Astrocyte (in vitro differentiated cells and primary cell): ENCODE measurements at regions not wholly inside any gene's neighbourhood (a gene's known extent, or its start where the extent isn't known, plus 50 kb on each side); places are given as distances from the start of the nearest gene placed in this dataset.

Source experiments
- DNase-seq: peaks from one replicate; pipeline ENCODE4 v3.0.0-alpha.2; 2010; ENCODE audit warnings: low read depth
- FAIRE-seq: peaks from 2 replicates; lab custom pipeline; 2011; peaks lifted over from hg19 to GRCh38; lab: Jason Lieb, UNC
- H2AFZ ChIP-seq: 2 replicates; pipeline ENCODE4 v1.6.0; 2012; ENCODE audit warnings: low read depth, low read length, inconsistent platforms
- H3K27ac ChIP-seq: 2 replicates; pipeline ENCODE4 v1.5.1; 2011; ENCODE audit warnings: low read depth, low read length, inconsistent platforms
- H3K27me3 ChIP-seq: 2 replicates; pipeline ENCODE4 v1.6.0; 2011; ENCODE audit warnings: low read length, inconsistent platforms; ENCODE audit not compliant: insufficient read depth
- H3K36me3 ChIP-seq: 2 replicates; pipeline ENCODE4 v1.5.1; 2011; ENCODE audit warnings: low read length, inconsistent platforms; ENCODE audit not compliant: insufficient read depth
- H3K4me1 ChIP-seq: 2 replicates; pipeline ENCODE4 v1.5.1; 2011; ENCODE audit warnings: low read length, inconsistent platforms; ENCODE audit not compliant: insufficient read depth
- H3K4me2 ChIP-seq: 2 replicates; pipeline ENCODE4 v1.6.0; 2012; ENCODE audit warnings: low read length, inconsistent platforms
- H3K4me3 ChIP-seq: 2 replicates; pipeline ENCODE4 v1.5.1; 2011; ENCODE audit warnings: low read depth, mild to moderate bottlenecking, low read length, inconsistent platforms; ENCODE audit not compliant: insufficient read depth
- H3K79me2 ChIP-seq: 2 replicates; pipeline ENCODE4 v1.6.0; 2012; ENCODE audit warnings: mild to moderate bottlenecking, low read length, inconsistent platforms; ENCODE audit not compliant: insufficient read depth
- H3K9ac ChIP-seq: 2 replicates; pipeline ENCODE4 v1.6.0; 2012; ENCODE audit warnings: mild to moderate bottlenecking, low read length, inconsistent platforms
- H3K9me3 ChIP-seq: 2 replicates; pipeline ENCODE4 v1.5.1; 2012; ENCODE audit warnings: low read depth, mild to moderate bottlenecking, low read length, inconsistent platforms; ENCODE audit not compliant: insufficient read depth
- H4K20me1 ChIP-seq: 2 replicates; pipeline ENCODE4 v1.6.0; 2012; ENCODE audit warnings: low read length, inconsistent platforms; ENCODE audit not compliant: insufficient read depth
- H3K27ac Mint-ChIP-seq: one replicate; pipeline ENCODE4 v1.8.0; 2021; ENCODE audit warnings: mild to moderate bottlenecking, mixed read lengths; ENCODE audit not compliant: unreplicated experiment
- H3K27me3 Mint-ChIP-seq: one replicate; pipeline ENCODE4 v1.8.0; 2021; ENCODE audit warnings: low read depth, mixed read lengths; ENCODE audit not compliant: unreplicated experiment
- H3K36me3 Mint-ChIP-seq: one replicate; pipeline ENCODE4 v1.8.0; 2021; ENCODE audit warnings: low read depth, mixed read lengths; ENCODE audit not compliant: unreplicated experiment
- H3K4me1 Mint-ChIP-seq: one replicate; pipeline ENCODE4 v1.8.0; 2021; ENCODE audit warnings: low read depth, mixed read lengths; ENCODE audit not compliant: unreplicated experiment
- H3K4me3 Mint-ChIP-seq: one replicate; pipeline ENCODE4 v1.8.0; 2021; ENCODE audit warnings: mild to moderate bottlenecking, moderate library complexity, mixed read lengths; ENCODE audit not compliant: unreplicated experiment
- H3K9me3 Mint-ChIP-seq: one replicate; pipeline ENCODE4 v1.8.0; 2021; ENCODE audit warnings: mild to moderate bottlenecking, mixed read lengths; ENCODE audit not compliant: unreplicated experiment
- CTCF ChIP-seq: IDR thresholded peaks from 2 replicates; pipeline ENCODE4 v1.5.1; 2011; ENCODE audit warnings: low read depth, mild to moderate bottlenecking, inconsistent platforms, low read length, moderate library complexity; ENCODE audit not compliant: insufficient read depth
- EZH2 ChIP-seq: IDR thresholded peaks from 2 replicates; pipeline ENCODE4 v1.6.1; 2012; ENCODE audit warnings: mild to moderate bottlenecking, low read length, inconsistent platforms; ENCODE audit not compliant: insufficient read depth

- Mint-ChIP-seq H3K9me3 (peaks cover under 1% of the 10 kb centered on the region), H3K27ac (no peak overlapping the region), H3K4me1 (peaks cover 6% of the 10 kb centered on the region), H3K27me3 (no peaks in the 10 kb centered on the region), H3K36me3 (no peaks in the 10 kb centered on the region), H3K4me3 (no peak overlapping the region)
- FAIRE-seq (no peak), DNase-seq (no peak)
- Histone ChIP-seq H3K9me3 (no peaks in the 10 kb centered on the region), H3K4me2 (no peak overlapping the region), H3K27ac (no peak overlapping the region), H3K9ac (no peak overlapping the region), H4K20me1 (no peaks in the 10 kb centered on the region), H3K36me3 (no peaks in the 10 kb centered on the region), H3K27me3 (no peaks in the 10 kb centered on the region), H3K79me2 (no peaks in the 10 kb centered on the region), H3K4me1 (no peaks in the 10 kb centered on the region), H2AFZ (no peak overlapping the region), H3K4me3 (no peak overlapping the region)
- TF ChIP-seq EZH2 (no peak), CTCF (no peak)
Measured at GRCh38 chr3:165446555-165446954, 250.4 kb upstream of the SLITRK3 start.

- H3K9me3 ChIP-seq = no peaks in the 10 kb centered on the region
- no peak overlapping the region for H2AFZ ChIP-seq
- H3K9me3 Mint-ChIP-seq = no peaks in the 10 kb centered on the region
- no peak overlapping the region for H3K27ac ChIP-seq
- FAIRE-seq (no peak), DNase-seq (no peak)
- no peak overlapping the region for H3K27ac Mint-ChIP-seq
- H3K36me3 Mint-ChIP-seq = no peaks in the 10 kb centered on the region
- H4K20me1 ChIP-seq = no peaks in the 10 kb centered on the region
- H3K4me1 Mint-ChIP-seq = no peaks in the 10 kb centered on the region
- no peak overlapping the region for H3K9ac ChIP-seq
- no peak overlapping the region for H3K4me3 ChIP-seq
- no peaks in the 10 kb centered on the region for H3K27me3 Mint-ChIP-seq
- no peak overlapping the region for H3K4me2 ChIP-seq
- no peaks in the 10 kb centered on the region for H3K27me3 ChIP-seq
- H3K4me1 ChIP-seq = no peaks in the 10 kb centered on the region
- TF ChIP-seq EZH2 (no peak), CTCF (no peak)
- H3K4me3 Mint-ChIP-seq = no peak overlapping the region
- H3K79me2 ChIP-seq = no peaks in the 10 kb centered on the region
- H3K36me3 ChIP-seq = no peaks in the 10 kb centered on the region
Measured at GRCh38 chr3:165444745-165445144, 248.6 kb upstream of the SLITRK3 start.

- no peaks in the 10 kb centered on the region for H3K4me1 ChIP-seq
- H3K9me3 Mint-ChIP-seq = no peaks in the 10 kb centered on the region
- no peaks in the 10 kb centered on the region for H3K36me3 Mint-ChIP-seq
- no peaks in the 10 kb centered on the region for H3K27me3 ChIP-seq
- H2AFZ ChIP-seq = no peak overlapping the region
- no peak overlapping the region for H3K4me2 ChIP-seq
- DNase-seq (no peak), FAIRE-seq (no peak)
- H3K9me3 ChIP-seq = no peaks in the 10 kb centered on the region
- H3K27ac Mint-ChIP-seq = no peak overlapping the region
- no peak overlapping the region for H3K4me3 Mint-ChIP-seq
- H3K27me3 Mint-ChIP-seq = no peaks in the 10 kb centered on the region
- TF ChIP-seq CTCF = no peak
- no peak for TF ChIP-seq EZH2
- no peak overlapping the region for H3K27ac ChIP-seq
- H3K4me3 ChIP-seq = no peak overlapping the region
- H4K20me1 ChIP-seq = no peaks in the 10 kb centered on the region
- peaks cover 3% of the 10 kb centered on the region for H3K4me1 Mint-ChIP-seq
- no peaks in the 10 kb centered on the region for H3K36me3 ChIP-seq
- H3K79me2 ChIP-seq = no peaks in the 10 kb centered on the region
- H3K9ac ChIP-seq = no peak overlapping the region
Measured at GRCh38 chr3:165443664-165444063, 247.5 kb upstream of the SLITRK3 start.
